Fibroblast of lung (primary cell): ENCODE measurements at regions not wholly inside any gene's neighbourhood (a gene's known extent, or its start where the extent isn't known, plus 50 kb on each side); places are given as distances from the start of the nearest gene placed in this dataset.

ENCODE experiments used
- DNase-seq, 2 donors: peaks; one replicate each; pipeline versions ENCODE4 v3.0.0 to v3.0.0-alpha.2; 2010; ENCODE audit warnings: low read depth in 2 of 2
- H2AFZ ChIP-seq: 2 replicates; pipeline ENCODE4 v1.5.1; 2012; ENCODE audit warnings: low read length, control low read depth, inconsistent platforms
- H3K27ac ChIP-seq: 2 replicates; pipeline ENCODE4 v1.5.1; 2011; ENCODE audit warnings: low read length, control low read depth; ENCODE audit not compliant: insufficient read depth
- H3K27me3 ChIP-seq: 2 replicates; pipeline ENCODE4 v1.5.1; 2011; ENCODE audit warnings: mild to moderate bottlenecking, low read length; ENCODE audit not compliant: control insufficient read depth, insufficient read depth
- H3K36me3 ChIP-seq: 2 replicates; pipeline ENCODE4 v1.5.1; 2011; ENCODE audit warnings: low read length; ENCODE audit not compliant: control insufficient read depth, insufficient read depth
- H3K4me1 ChIP-seq: 2 replicates; pipeline ENCODE4 v1.5.1; 2011; ENCODE audit warnings: low read length; ENCODE audit not compliant: control insufficient read depth, insufficient read depth; ENCODE audit errors: extremely low read depth
- H3K4me2 ChIP-seq: 2 replicates; pipeline ENCODE4 v1.5.1; 2011; ENCODE audit warnings: low read length, control low read depth; ENCODE audit not compliant: insufficient read depth; ENCODE audit errors: extremely low read depth
- H3K4me3 ChIP-seq, 4 experiments: fragments of 200-600 bp in 1 of 4; sonication (generic) in 1 of 4; replicated peaks in 1 of 4; 2 replicates each; pipeline ENCODE4 v1.5.1; 2011 to 2016; ENCODE audit warnings: low read length in 4 of 4, low read depth in 3 of 4, mild to moderate bottlenecking in 3 of 4, control low read depth in 2 of 4, inconsistent platforms in 1 of 4, mixed read lengths in 1 of 4; ENCODE audit not compliant: insufficient read depth in 1 of 4; ENCODE audit errors: control extremely low read depth in 1 of 4
- H3K79me2 ChIP-seq: 2 replicates; pipeline ENCODE4 v1.5.1; 2012; ENCODE audit warnings: mild to moderate bottlenecking, low read length, inconsistent platforms; ENCODE audit not compliant: control insufficient read depth, insufficient read depth
- H3K9ac ChIP-seq: 2 replicates; pipeline ENCODE4 v1.5.1; 2011; ENCODE audit warnings: mild to moderate bottlenecking, low read length, control low read depth; ENCODE audit not compliant: insufficient read depth
- H3K9me3 ChIP-seq: 2 replicates; pipeline ENCODE4 v1.5.1; 2012; ENCODE audit warnings: low read depth, low read length; ENCODE audit not compliant: control insufficient read depth, insufficient read depth
- H4K20me1 ChIP-seq: 2 replicates; pipeline ENCODE4 v1.5.1; 2011; ENCODE audit warnings: low read length; ENCODE audit not compliant: control insufficient read depth, insufficient read depth; ENCODE audit errors: extremely low read depth
- EZH2 ChIP-seq: IDR thresholded peaks from 2 replicates; pipeline ENCODE4 v1.5.1; 2012; ENCODE audit warnings: low read length, control low read depth, mild to moderate bottlenecking; ENCODE audit errors: missing control alignments
- TF ChIP-seq, protein P1 (sequence below), 2 donors: IDR thresholded peaks in 1 of 2; conservative IDR thresholded peaks in 1 of 2; 1 replicate in 1 of 2; 2 replicates in 1 of 2; pipeline ENCODE4 v1.5.1; 2011 to 2012; ENCODE audit warnings: low read length in 2 of 2, control low read depth in 1 of 2, inconsistent platforms in 1 of 2, low read depth in 1 of 2, mild to moderate bottlenecking in 1 of 2

DNA sequence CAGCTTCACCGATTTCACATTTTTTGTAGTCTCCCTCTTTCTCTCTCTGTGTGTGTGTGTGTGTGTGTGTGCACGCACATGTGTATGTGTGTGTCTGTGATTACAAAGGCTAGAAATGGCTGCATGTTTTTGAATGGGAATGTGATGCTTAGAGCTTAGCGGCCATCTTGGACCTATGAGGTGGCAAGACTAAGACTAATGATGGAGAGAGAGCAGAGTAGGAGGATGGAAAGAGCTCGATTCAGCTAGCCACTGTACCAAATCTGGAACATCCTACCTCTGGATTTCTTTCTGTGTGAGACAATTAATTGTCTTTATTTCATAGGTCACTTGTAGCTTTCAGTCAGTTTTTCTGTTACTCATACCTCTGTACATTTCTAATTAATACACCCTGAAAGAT, 205.1 kb downstream of the PCSK1 start:
- no peaks in the 10 kb centered on the region for H3K36me3 ChIP-seq
- peak in 1 of 2 donors; percentile 25 for DNase-seq
- H3K9me3 ChIP-seq = no peaks in the 10 kb centered on the region
- H3K27ac ChIP-seq = peak overlapping the region; percentile 83
- H3K4me3 ChIP-seq = no peak overlapping the region
- TF ChIP-seq, protein P1, sequence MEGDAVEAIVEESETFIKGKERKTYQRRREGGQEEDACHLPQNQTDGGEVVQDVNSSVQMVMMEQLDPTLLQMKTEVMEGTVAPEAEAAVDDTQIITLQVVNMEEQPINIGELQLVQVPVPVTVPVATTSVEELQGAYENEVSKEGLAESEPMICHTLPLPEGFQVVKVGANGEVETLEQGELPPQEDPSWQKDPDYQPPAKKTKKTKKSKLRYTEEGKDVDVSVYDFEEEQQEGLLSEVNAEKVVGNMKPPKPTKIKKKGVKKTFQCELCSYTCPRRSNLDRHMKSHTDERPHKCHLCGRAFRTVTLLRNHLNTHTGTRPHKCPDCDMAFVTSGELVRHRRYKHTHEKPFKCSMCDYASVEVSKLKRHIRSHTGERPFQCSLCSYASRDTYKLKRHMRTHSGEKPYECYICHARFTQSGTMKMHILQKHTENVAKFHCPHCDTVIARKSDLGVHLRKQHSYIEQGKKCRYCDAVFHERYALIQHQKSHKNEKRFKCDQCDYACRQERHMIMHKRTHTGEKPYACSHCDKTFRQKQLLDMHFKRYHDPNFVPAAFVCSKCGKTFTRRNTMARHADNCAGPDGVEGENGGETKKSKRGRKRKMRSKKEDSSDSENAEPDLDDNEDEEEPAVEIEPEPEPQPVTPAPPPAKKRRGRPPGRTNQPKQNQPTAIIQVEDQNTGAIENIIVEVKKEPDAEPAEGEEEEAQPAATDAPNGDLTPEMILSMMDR (conservative IDR thresholded peaks at IDR 0.05 in 1 of 2, IDR thresholded peaks at IDR 0.05 in 1 of 2; ENCODE audit: low read depth in 1 of 2, low read length in 2 of 2) = no peak
- TF ChIP-seq EZH2 = no peak
- peaks cover 9% of the 10 kb centered on the region for H3K4me1 ChIP-seq
- H3K9ac ChIP-seq = no peak overlapping the region
- no peaks in the 10 kb centered on the region for H3K79me2 ChIP-seq
- no peaks in the 10 kb centered on the region for H4K20me1 ChIP-seq
- no peak overlapping the region for H2AFZ ChIP-seq
- no peak overlapping the region for H3K4me2 ChIP-seq
- H3K27me3 ChIP-seq = no peaks in the 10 kb centered on the region

DNA sequence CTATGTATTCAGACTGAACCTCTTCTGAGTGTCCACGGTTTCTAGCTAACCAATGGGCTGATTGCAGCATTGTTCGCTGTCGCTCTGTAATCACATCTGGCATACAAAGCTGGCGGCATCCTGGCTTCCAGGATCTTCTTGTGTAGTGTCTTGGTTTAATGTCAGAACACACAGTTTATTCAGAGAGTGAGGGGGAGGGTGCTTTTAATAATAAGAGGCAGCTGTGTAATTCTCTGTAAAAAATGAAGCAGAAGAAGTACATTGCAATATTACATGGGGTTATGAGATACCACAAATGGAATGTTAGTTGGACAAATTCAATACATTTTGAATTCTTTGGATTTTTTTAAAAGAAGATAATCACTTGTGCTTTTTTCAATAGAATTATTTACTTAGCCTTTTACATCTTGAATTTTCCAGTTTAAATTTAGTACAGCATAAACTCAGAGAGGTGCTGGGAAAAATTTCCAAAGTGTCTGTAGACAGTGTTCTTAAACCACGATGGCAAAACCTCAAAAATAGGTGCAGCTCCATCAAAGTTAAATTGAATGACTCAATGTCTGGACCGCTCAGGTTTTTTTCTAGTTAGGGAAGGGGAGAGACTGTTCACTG, 206.0 kb downstream of the PCSK1 start:
- Histone ChIP-seq H3K79me2 (no peaks in the 10 kb centered on the region), H3K9me3 (no peaks in the 10 kb centered on the region), H3K4me2 (peak overlapping the region; percentile 84), H3K36me3 (no peaks in the 10 kb centered on the region), H3K27ac (peak overlapping the region; percentile 83), H2AFZ (peak overlapping the region; percentile 36), H3K27me3 (no peaks in the 10 kb centered on the region), H3K4me1 (peaks cover 9% of the 10 kb centered on the region), H4K20me1 (no peaks in the 10 kb centered on the region), H3K4me3 (peak overlapping the region in 1 of 4 experiments; percentile 31), H3K9ac (peak overlapping the region; percentile 24)
- TF ChIP-seq, protein P1 (conservative IDR thresholded peaks at IDR 0.05 in 1 of 2, IDR thresholded peaks at IDR 0.05 in 1 of 2; ENCODE audit: low read depth in 1 of 2, low read length in 2 of 2) = no peak
- no peak for TF ChIP-seq EZH2
- DNase-seq = peak; percentile 93 to 97

DNA sequence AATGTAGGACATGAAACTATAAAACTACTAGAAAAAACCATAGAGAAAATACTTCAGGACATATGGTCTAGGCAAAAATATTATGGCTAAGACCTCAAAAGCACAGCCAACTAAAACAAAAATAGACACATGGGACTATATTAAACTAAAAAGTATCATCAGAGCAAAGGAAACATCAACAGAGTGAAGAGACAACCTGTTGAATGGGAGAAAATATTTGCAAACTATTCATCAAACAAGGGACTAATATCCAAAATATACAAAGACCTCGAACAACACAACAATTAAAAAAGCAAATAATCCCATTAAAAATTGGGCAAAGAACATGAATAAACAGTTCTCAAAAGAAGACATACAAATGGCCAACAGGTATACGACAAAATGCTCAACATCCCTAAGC, 210.9 kb downstream of the PCSK1 start:
- Histone ChIP-seq H3K4me3 (no peak overlapping the region), H3K9me3 (no peaks in the 10 kb centered on the region), H3K4me2 (no peak overlapping the region), H3K4me1 (peaks cover 15% of the 10 kb centered on the region), H3K36me3 (no peaks in the 10 kb centered on the region), H3K27ac (no peak overlapping the region), H2AFZ (no peak overlapping the region), H3K27me3 (no peaks in the 10 kb centered on the region), H3K79me2 (no peaks in the 10 kb centered on the region), H4K20me1 (no peaks in the 10 kb centered on the region), H3K9ac (no peak overlapping the region)
- no peak for DNase-seq
- TF ChIP-seq EZH2 = no peak
- TF ChIP-seq, protein P1 (conservative IDR thresholded peaks at IDR 0.05 in 1 of 2, IDR thresholded peaks at IDR 0.05 in 1 of 2; ENCODE audit: low read depth in 1 of 2, low read length in 2 of 2) = no peak
